ENCODE measurements at regions not wholly inside any gene's neighbourhood (a gene's known extent, or its start where the extent isn't known, plus 50 kb on each side); places are given as distances from the start of the nearest gene placed in this dataset.

GRCh38 chr6:9316831-9317230, 881.5 kb upstream of the SLC35B3 start:
- H3K4me3 ChIP-seq: no peak overlapping the region
- H3K27ac ChIP-seq: no peak overlapping the region
- DNase-seq (ENCODE audit: low spot score in 2 of 2): no peak
- no peaks in the 10 kb centered on the region for H3K4me1 ChIP-seq
- no peaks in the 10 kb centered on the region for H3K27me3 ChIP-seq
- TF ChIP-seq CTCF (IDR thresholded peaks at IDR 0.05): no peak
- H3K36me3 ChIP-seq: no peaks in the 10 kb centered on the region
- H3K9me3 ChIP-seq: no peaks in the 10 kb centered on the region
- intact Hi-C loops (cut with DNase I): no loop called here

- intact Hi-C loops (cut with DNase I): no loop called here
- Histone ChIP-seq H3K27me3 (no peaks in the 10 kb centered on the region), H3K4me1 (no peaks in the 10 kb centered on the region), H3K4me3 (no peak overlapping the region), H3K9me3 (no peaks in the 10 kb centered on the region), H3K36me3 (no peaks in the 10 kb centered on the region), H3K27ac (no peak overlapping the region)
- DNase-seq (ENCODE audit: low spot score in 2 of 2): no peak
- no peak for TF ChIP-seq CTCF (IDR thresholded peaks at IDR 0.05)
These were observed 880.8 kb upstream of the SLC35B3 start for GRCh38 chr6:9315966-9316650.

GRCh38 chr6:9308284-9308683, 872.9 kb upstream of the SLC35B3 start:
- Histone ChIP-seq H3K4me1 (no peaks in the 10 kb centered on the region), H3K4me3 (no peak overlapping the region), H3K27ac (no peak overlapping the region), H3K27me3 (no peaks in the 10 kb centered on the region), H3K36me3 (no peaks in the 10 kb centered on the region), H3K9me3 (no peaks in the 10 kb centered on the region)
- intact Hi-C loops (cut with DNase I): no loop called here
- DNase-seq (ENCODE audit: low spot score in 2 of 2): no peak
- no peak for TF ChIP-seq CTCF (IDR thresholded peaks at IDR 0.05)

- TF ChIP-seq CTCF (IDR thresholded peaks at IDR 0.05): no peak
- Histone ChIP-seq H3K9me3 (no peaks in the 10 kb centered on the region), H3K4me1 (no peaks in the 10 kb centered on the region), H3K27me3 (no peaks in the 10 kb centered on the region), H3K36me3 (no peaks in the 10 kb centered on the region), H3K4me3 (no peak overlapping the region), H3K27ac (no peak overlapping the region)
- intact Hi-C loops (cut with DNase I): no loop called here
- no peak for DNase-seq (ENCODE audit: low spot score in 2 of 2)
These were observed 872.4 kb upstream of the SLC35B3 start for GRCh38 chr6:9307786-9308185.

- no peak for DNase-seq (ENCODE audit: low spot score in 2 of 2)
- no peaks in the 10 kb centered on the region for H3K36me3 ChIP-seq
- no peaks in the 10 kb centered on the region for H3K4me1 ChIP-seq
- H3K9me3 ChIP-seq: no peaks in the 10 kb centered on the region
- TF ChIP-seq CTCF (IDR thresholded peaks at IDR 0.05): no peak
- intact Hi-C loops (cut with DNase I): no loop called here
- no peak overlapping the region for H3K27ac ChIP-seq
- no peaks in the 10 kb centered on the region for H3K27me3 ChIP-seq
- H3K4me3 ChIP-seq: no peak overlapping the region
These were observed 871.8 kb upstream of the SLC35B3 start for GRCh38 chr6:9307187-9307586.

GRCh38 chr6:9295644-9296043, 860.3 kb upstream of the SLC35B3 start:
- no peaks in the 10 kb centered on the region for H3K4me1 ChIP-seq
- no peak overlapping the region for H3K4me3 ChIP-seq
- no peaks in the 10 kb centered on the region for H3K9me3 ChIP-seq
- H3K36me3 ChIP-seq: no peaks in the 10 kb centered on the region
- H3K27ac ChIP-seq: no peak overlapping the region
- intact Hi-C loops (cut with DNase I): no loop called here
- no peaks in the 10 kb centered on the region for H3K27me3 ChIP-seq
- no peak for TF ChIP-seq CTCF (IDR thresholded peaks at IDR 0.05)
- DNase-seq (ENCODE audit: low spot score in 2 of 2): no peak

Measured in ascending aorta (tissue), 2 donors.